D721Med (cell line): ENCODE measurements at regions not wholly inside any gene's neighbourhood (a gene's known extent, or its start where the extent isn't known, plus 50 kb on each side); places are given as distances from the start of the nearest gene placed in this dataset.

Source experiments
- DNase-seq: peaks from one replicate; pipeline ENCODE4 v3.0.0; 2011; ENCODE audit warnings: low spot score; ENCODE audit not compliant: insufficient read length
- FAIRE-seq: peaks from 2 replicates; lab custom pipeline; 2011; peaks lifted over from hg19 to GRCh38; lab: Jason Lieb, UNC
- TF ChIP-seq, protein P1 (sequence below): IDR thresholded peaks from 2 replicates; pipeline ENCODE4 v1.5.1; 2012; ENCODE audit warnings: mild to moderate bottlenecking, control low read depth; ENCODE audit not compliant: insufficient read depth; ENCODE audit errors: missing control alignments

DNA sequence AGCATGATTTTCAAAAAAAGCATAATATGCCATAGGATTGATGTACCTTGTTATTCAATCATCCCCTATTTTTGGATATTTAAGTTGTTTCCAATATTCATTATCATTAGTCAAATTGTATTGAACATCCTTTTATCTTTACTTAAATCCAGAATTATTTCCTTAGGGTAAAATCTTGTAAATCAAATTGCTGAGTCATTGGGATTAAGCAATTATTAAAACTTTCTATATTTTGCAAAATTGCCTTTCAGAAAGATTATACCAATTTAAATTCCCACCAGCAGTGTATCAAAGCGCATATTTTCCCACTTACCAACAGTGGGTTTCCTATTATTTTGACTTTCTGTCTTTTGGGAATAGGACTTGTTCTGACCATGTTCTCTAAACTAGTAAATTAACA lies 159.3 kb downstream of the SS18 start:
- DNase-seq (no peak), FAIRE-seq (no peak)
- TF ChIP-seq, protein P1, sequence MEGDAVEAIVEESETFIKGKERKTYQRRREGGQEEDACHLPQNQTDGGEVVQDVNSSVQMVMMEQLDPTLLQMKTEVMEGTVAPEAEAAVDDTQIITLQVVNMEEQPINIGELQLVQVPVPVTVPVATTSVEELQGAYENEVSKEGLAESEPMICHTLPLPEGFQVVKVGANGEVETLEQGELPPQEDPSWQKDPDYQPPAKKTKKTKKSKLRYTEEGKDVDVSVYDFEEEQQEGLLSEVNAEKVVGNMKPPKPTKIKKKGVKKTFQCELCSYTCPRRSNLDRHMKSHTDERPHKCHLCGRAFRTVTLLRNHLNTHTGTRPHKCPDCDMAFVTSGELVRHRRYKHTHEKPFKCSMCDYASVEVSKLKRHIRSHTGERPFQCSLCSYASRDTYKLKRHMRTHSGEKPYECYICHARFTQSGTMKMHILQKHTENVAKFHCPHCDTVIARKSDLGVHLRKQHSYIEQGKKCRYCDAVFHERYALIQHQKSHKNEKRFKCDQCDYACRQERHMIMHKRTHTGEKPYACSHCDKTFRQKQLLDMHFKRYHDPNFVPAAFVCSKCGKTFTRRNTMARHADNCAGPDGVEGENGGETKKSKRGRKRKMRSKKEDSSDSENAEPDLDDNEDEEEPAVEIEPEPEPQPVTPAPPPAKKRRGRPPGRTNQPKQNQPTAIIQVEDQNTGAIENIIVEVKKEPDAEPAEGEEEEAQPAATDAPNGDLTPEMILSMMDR = no peak

DNA sequence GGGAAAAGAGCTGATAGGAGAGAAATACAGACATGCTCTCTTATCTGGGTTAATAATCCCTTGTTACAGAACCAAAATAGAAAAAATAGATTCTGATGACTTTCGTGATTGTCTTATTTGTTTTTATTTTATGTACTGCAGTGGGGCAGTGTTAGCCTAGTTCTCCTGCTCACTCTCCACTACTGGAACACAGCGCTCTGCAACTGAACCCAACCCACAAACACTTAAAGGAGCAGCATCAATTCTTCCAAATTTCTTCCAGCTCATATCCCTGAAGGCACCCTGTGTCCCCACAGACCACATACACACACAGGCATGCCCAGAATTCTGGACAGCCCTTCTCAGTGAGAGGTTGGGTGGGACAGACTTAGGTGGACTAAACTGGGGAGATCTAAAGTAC lies 160.6 kb downstream of the SS18 start:
- FAIRE-seq (no peak), DNase-seq (no peak)
- TF ChIP-seq, protein P1 = no peak

DNA sequence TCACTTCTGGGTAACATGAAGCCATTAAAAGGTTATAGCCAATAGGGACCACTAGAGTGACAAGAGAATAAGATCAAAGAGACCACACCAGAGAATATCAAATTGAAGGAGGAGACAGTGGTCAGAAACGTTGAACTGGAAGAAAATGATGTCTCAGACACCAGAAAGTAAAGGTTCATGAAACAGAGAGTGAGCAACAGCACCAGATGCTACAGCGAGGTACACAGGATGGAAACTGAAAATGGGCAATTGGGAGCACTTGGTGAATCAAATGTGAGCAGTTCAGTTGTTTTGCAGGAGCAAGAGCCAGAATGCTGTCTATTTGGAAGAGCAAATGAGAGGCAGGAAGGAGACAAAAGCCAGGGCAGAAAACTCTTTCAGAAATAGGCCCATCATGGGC lies 162.6 kb downstream of the SS18 start:
- FAIRE-seq = no peak
- TF ChIP-seq, protein P1 = no peak
- DNase-seq = no peak

DNA sequence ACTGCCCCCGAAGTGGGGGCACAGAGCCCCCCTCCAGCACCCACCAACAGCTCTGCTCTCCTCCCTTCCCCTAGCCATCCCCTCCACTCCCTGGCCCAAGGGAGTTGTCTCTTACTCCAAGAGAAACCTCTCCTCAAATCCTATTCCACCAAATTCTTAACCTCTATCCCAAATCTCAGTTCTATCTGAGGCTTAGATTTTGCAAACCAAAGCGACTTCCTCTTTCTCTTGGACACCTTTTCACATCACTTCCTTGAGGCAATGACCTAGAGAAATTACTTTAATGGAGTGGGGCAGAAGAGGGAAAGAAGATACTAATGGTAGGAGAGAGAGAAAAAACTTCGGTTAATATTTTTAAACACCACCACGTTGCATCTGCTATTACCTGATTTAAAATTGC lies 167.2 kb downstream of the SS18 start:
- TF ChIP-seq, protein P1 = no peak
- FAIRE-seq (no peak), DNase-seq (no peak)

DNA sequence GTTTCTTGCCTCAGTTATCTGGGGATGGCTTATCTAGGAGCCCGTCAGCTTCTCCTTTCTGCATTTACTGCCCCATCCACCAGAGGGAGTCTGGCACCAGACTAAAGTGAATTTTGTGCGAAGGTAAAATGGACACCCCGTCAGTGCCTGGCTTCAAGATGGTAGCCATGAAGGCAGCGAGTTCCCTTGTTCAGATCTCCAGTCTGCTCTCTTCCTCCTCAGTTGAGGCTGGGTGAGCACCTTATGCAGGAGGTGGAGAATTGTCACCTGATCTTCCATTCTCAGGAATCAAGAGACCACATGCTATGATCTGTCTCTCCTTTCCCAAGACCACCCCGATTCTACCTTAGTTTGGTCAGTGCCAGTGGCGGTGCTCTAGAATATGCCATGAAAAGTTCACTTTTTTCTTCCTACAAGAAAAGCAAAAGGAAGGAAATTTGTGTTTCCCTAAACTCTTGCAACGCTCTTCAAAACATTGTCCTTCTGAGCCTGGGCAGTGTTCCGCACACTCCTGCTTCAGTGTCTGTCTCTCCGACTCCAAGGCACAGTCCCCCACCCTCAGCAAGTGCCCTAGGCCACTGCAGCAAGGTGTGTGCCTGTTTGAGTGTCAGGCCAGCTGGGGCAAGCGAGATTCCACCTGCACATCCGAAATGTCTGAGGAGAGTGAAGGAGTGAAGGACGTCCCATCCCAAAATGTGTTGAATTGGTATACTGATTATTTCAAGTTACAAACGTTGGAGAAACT lies 168.6 kb downstream of the SS18 start:
- DNase-seq = peak; percentile 19
- no peak for FAIRE-seq
- TF ChIP-seq, protein P1 = peak; percentile 80

DNA sequence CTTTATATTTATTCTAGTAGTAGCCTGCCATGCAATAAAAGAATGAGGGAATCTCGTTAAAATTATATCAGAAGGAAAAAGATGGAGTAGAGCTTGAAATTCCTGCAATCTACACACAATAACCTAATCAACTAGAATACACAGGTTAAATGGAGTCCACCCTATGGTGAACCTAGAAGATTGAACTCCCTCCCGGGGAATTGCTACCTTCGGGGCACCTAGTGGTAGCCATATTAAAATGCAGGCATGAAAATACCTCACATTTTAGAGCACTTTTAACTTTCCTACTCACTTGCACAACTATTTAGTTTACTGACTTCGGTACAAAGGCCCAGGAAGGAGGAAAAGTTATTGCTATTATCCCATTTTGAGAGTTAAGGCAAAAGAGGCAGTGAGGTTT lies 174.5 kb downstream of the SS18 start:
- no peak for DNase-seq
- no peak for FAIRE-seq
- TF ChIP-seq, protein P1 = no peak

DNA sequence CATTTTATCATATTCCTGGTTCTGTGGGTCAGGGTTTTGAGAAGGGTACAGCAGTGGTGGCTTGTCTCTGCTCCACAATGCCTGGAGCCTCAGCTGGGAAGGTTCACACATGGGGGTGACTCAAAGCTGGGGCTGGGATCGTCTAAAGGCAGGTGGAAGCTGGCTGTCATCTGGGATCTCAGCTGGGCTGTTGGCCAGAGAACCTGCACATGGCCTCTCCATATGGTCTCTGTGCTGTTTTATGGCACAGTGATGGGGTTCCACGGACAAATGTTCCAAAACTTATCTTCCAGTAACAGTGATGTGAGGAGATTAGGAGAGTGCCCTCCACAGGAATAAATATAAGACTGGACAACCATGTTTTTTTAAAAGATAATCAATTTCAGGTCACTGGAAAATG lies 191.4 kb downstream of the SS18 start:
- FAIRE-seq (no peak), DNase-seq (no peak)
- TF ChIP-seq, protein P1 = no peak
